Motor neuron (in vitro differentiated cells): ENCODE measurements at regions not wholly inside any gene's neighbourhood (a gene's known extent, or its start where the extent isn't known, plus 50 kb on each side); places are given as distances from the start of the nearest gene placed in this dataset.

ENCODE experiments used
- ATAC-seq, 8 experiments: fragments of 200-7000 bp; cut with Tn5 transposase; replicated peaks in 6 of 8; 2 replicates each; pipeline ENCODE4 v1.8.0; 2021; ENCODE audit warnings: mild to moderate bottlenecking in 8 of 8, moderate library complexity in 8 of 8
- H3K27ac ChIP-seq, 2 donors: fragments of 250-450 bp; sonication (Bioruptor Pico); 2 replicates each; pipeline ENCODE4 v1.9.0; 2021; ENCODE audit warnings: antibody characterized with exemption in 2 of 2, mild to moderate bottlenecking in 2 of 2, moderate library complexity in 1 of 2
- H3K4me1 ChIP-seq, 2 donors: fragments of 250-450 bp; sonication (Bioruptor Pico); replicated peaks in 1 of 2; 2 replicates each; pipeline ENCODE4 v1.6.1; 2021; ENCODE audit warnings: antibody characterized with exemption in 2 of 2, mild to moderate bottlenecking in 2 of 2, moderate library complexity in 1 of 2
- H3K4me3 ChIP-seq, 5 donors: fragments of 250-450 bp; sonication (Bioruptor Pico); 2 replicates each; pipeline ENCODE4 v1.9.0; 2021; ENCODE audit warnings: antibody characterized with exemption in 5 of 5, mild to moderate bottlenecking in 5 of 5, moderate library complexity in 4 of 5
- WGBS, 10 experiments: fragments of 450-650 bp; shearing (Covaris generic); methylation state at CpG; one replicate each; pipeline ENCODE4 v1.0.0; 2022; 5-methylcytosine and 5-hydroxymethylcytosine counted together
- in situ Hi-C, 9 experiments: fragments of 400-800 bp; cut with MboI; loops; one replicate each; pipeline ENCODE4 v1.15.0; 2021; ENCODE audit warnings: low sequenced_read_pairs in 9 of 9, low pct_unique_long_range_greater_than_20kb in 2 of 9; ENCODE audit not compliant: unreplicated experiment in 9 of 9

GRCh38 chr22:33221568-33221967, 163.4 kb upstream of the SYN3 start:
- H3K4me1 ChIP-seq = peaks cover 8 to 36% of the 10 kb centered on the region in 2 donors
- ATAC-seq = peak in 2 of 8 experiments; percentile 94 to 96
- H3K27ac ChIP-seq = peak overlapping the region in 1 of 2 donors; percentile 74
- WGBS, 10 experiments = 0 to 88% (median 38%) methylated on average over 1 to 3 of the region's 3 CpGs
- in situ Hi-C loops = loop anchor here in 3 of 9 experiments (25.0 kb wide), 1 partner anchor 209 kb away; no protein-coding TSS in a partner anchor
- H3K4me3 ChIP-seq = no peak overlapping the region

- H3K27ac ChIP-seq = peak overlapping the region in 1 of 2 donors; percentile 74
- in situ Hi-C loops = loop anchor here in 3 of 9 experiments (25.0 kb wide), 1 partner anchor 208 kb away; no protein-coding TSS in a partner anchor
- ATAC-seq = peak in 5 of 8 experiments; percentile 3 to 48 (median 22)
- no peak overlapping the region for H3K4me3 ChIP-seq
- peaks cover 8 to 36% of the 10 kb centered on the region in 2 donors for H3K4me1 ChIP-seq
- 10 to 78% (median 67%) methylated on average over 1 to 5 of the region's 5 CpGs; no CpG with 5 or more reads in 1 of the 10 experiments for WGBS, 10 experiments
These were observed 162.4 kb upstream of the SYN3 start for GRCh38 chr22:33220476-33221080.

- 30 to 78% (median 52%) methylated on average over 1 to 7 of the region's 8 CpGs for WGBS, 10 experiments
- in situ Hi-C loops = loop anchor here in 3 of 9 experiments (25.0 kb wide), 1 partner anchor 208 kb away; no protein-coding TSS in a partner anchor
- peak overlapping the region in 1 of 2 donors; percentile 74 for H3K27ac ChIP-seq
- peak in 5 of 8 experiments; percentile 33 to 88 (median 75) for ATAC-seq
- H3K4me3 ChIP-seq = no peak overlapping the region
- peaks cover 8 to 36% of the 10 kb centered on the region in 2 donors for H3K4me1 ChIP-seq
These were observed 161.6 kb upstream of the SYN3 start for GRCh38 chr22:33219648-33220384.

- no peak overlapping the region for H3K4me3 ChIP-seq
- no peak for ATAC-seq
- H3K27ac ChIP-seq = no peak overlapping the region
- in situ Hi-C loops = loop anchor here in 3 of 9 experiments (25.0 kb wide), 1 partner anchor 201 kb away; no protein-coding TSS in a partner anchor
- H3K4me1 ChIP-seq = peaks cover 0 to 3% of the 10 kb centered on the region in 2 donors
- 71 to 100% (median 84%) methylated on average over 2 to 14 of the region's 15 CpGs for whole genome bisulfite sequencing, 10 experiments
These were observed 155.3 kb upstream of the SYN3 start for GRCh38 chr22:33213383-33214075.

GRCh38 chr22:33209930-33210784, 152.0 kb upstream of the SYN3 start:
- Histone ChIP-seq H3K4me3 (no peak overlapping the region), H3K27ac (no peak overlapping the region), H3K4me1 (no peaks in the 10 kb centered on the region)
- in situ Hi-C loops = loop anchor here in 4 of 9 experiments (10.0 to 25.0 kb wide), 2 partner anchors 195 to 198 kb away; no protein-coding TSS in a partner anchor
- 17 to 100% (median 80%) methylated on average over 1 to 8 of the region's 21 CpGs; no CpG with 5 or more reads in 2 of the 10 experiments for WGBS, 10 experiments
- peak in 5 of 8 experiments; percentile 35 to 98 (median 86) for ATAC-seq

GRCh38 chr22:33204408-33204807, 146.2 kb upstream of the SYN3 start:
- WGBS, 10 experiments = 0 to 33% (median 0%) methylated on average over 1 of the region's 1 CpG; no CpG with 5 or more reads in 4 of the 10 experiments
- no peak overlapping the region for H3K27ac ChIP-seq
- ATAC-seq = no peak
- no peak overlapping the region for H3K4me3 ChIP-seq
- in situ Hi-C loops = loop anchor here in 4 of 9 experiments (10.0 to 25.0 kb wide), 2 partner anchors 190 to 192 kb away; no protein-coding TSS in a partner anchor
- peaks cover 2 to 5% of the 10 kb centered on the region in 2 donors for H3K4me1 ChIP-seq

GRCh38 chr22:33202455-33202854, 144.3 kb upstream of the SYN3 start:
- in situ Hi-C loops = loop anchor here in 4 of 9 experiments (10.0 to 25.0 kb wide), 2 partner anchors 188 to 190 kb away; no protein-coding TSS in a partner anchor
- no peak overlapping the region for H3K27ac ChIP-seq
- 0 to 83% (median 40%) methylated on average over 1 of the region's 1 CpG; no CpG with 5 or more reads in 1 of the 10 experiments for WGBS, 10 experiments
- no peak for ATAC-seq
- no peak overlapping the region for H3K4me3 ChIP-seq
- H3K4me1 ChIP-seq = peaks cover 2 to 5% of the 10 kb centered on the region in 2 donors

GRCh38 chr22:33194529-33195077, 136.4 kb upstream of the SYN3 start:
- ATAC-seq = peak in 2 of 8 experiments; percentile 34 to 42
- Histone ChIP-seq H3K27ac (no peak overlapping the region), H3K4me1 (no peaks in the 10 kb centered on the region), H3K4me3 (no peak overlapping the region)
- WGBS, 10 experiments = 25 to 88% (median 82%) methylated on average over 1 to 3 of the region's 3 CpGs; no CpG with 5 or more reads in 3 of the 10 experiments
- in situ Hi-C loops = loop anchor here in 1 of 9 experiments (25.0 kb wide), 1 partner anchor 107 kb away; no protein-coding TSS in a partner anchor

GRCh38 chr22:33192156-33192555, 134.0 kb upstream of the SYN3 start:
- Histone ChIP-seq H3K4me3 (no peak overlapping the region), H3K27ac (no peak overlapping the region), H3K4me1 (peaks cover 0 to under 1% of the 10 kb centered on the region in 2 donors)
- no peak for ATAC-seq
- in situ Hi-C loops = loop anchor here in 1 of 9 experiments (25.0 kb wide), 1 partner anchor 105 kb away; no protein-coding TSS in a partner anchor
- WGBS, 10 experiments = 0 to 100% (median 84%) methylated on average over 1 to 2 of the region's 2 CpGs; no CpG with 5 or more reads in 2 of the 10 experiments

GRCh38 chr22:33188326-33188725, 130.1 kb upstream of the SYN3 start:
- Histone ChIP-seq H3K4me3 (no peak overlapping the region), H3K27ac (no peak overlapping the region), H3K4me1 (peaks cover 0 to 2% of the 10 kb centered on the region in 2 donors)
- in situ Hi-C loops = loop anchor here in 1 of 9 experiments (25.0 kb wide), 1 partner anchor 101 kb away; no protein-coding TSS in a partner anchor
- WGBS, 10 experiments = 40 to 100% (median 73%) methylated on average over 1 to 2 of the region's 2 CpGs; no CpG with 5 or more reads in 4 of the 10 experiments
- peak in 5 of 8 experiments; percentile 83 to 95 (median 89) for ATAC-seq

- Histone ChIP-seq H3K27ac (no peak overlapping the region), H3K4me1 (peaks cover 0 to 2% of the 10 kb centered on the region in 2 donors), H3K4me3 (no peak overlapping the region)
- ATAC-seq = peak in 1 of 8 experiments; percentile 32
- 0 to 96% (median 82%) methylated on average over 2 of the region's 2 CpGs; no CpG with 5 or more reads in 3 of the 10 experiments for WGBS, 10 experiments
- in situ Hi-C loops = loop anchor here in 1 of 9 experiments (25.0 kb wide), 1 partner anchor 100 kb away; no protein-coding TSS in a partner anchor
These were observed 128.6 kb upstream of the SYN3 start for GRCh38 chr22:33186816-33187215.
